ENCODE measurements at regions not wholly inside any gene's neighbourhood (a gene's known extent, or its start where the extent isn't known, plus 50 kb on each side); places are given as distances from the start of the nearest gene placed in this dataset.
A peak's percentile ranks its signal among the peaks of the same experiment; 100 is the strongest.

DNA sequence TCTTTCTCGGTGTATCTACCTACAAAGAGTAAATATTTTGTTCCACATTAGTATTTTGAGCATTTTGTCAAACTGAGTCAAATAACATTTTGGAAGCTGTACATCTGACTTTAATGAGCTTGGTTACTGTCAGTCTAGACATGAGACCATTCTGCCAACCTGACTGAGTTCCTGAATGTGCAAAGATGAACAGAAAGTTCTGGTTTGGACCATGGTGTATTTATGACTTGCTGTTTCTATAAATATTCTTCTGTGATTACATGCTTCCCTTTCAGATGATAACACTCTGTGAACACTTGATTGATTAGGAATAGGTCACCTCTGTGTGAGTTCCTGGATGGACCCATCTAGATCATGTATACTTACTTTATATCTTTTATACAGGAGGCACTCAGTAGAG, 827.8 kb downstream of the VRK1 start:
- no peak for DNase-seq

DNA sequence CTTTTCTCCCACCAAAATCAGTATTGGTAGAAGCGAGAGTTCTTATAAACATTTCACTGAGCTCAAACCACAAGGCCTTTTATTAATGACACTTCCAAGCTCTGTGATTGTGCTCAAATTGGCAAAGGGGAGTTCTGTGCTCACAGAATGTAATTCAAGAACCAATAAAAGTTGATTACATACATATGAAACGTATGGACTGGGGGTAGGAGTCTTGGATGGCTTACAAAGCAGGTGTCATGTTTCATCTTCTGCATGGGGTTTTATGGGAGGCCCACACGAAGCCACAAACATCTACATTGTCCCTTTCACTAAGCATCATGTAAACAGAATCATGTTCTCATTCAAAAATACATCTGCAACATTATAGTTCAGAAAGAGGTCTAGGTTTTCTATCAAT, 828.3 kb downstream of the VRK1 start:
- DNase-seq = peak; percentile 21 to 32

DNA sequence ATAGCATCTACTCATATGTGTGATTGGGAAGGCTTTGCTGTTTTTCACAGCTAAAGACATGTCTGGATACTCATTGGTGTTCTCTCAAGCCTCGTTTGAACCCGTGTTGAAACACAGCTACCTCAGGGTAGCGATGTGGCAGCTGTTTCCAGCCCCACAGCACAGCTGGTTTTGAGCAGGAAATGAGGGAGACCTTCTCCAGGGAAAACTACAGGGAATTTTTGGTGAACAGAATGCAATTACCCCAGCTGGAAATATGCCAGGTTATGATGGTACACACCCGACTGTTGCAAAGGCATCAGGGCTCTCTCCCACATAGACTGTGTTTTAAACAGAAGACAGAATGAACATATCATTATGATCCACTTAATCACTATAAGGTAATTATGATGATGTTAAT, 828.9 kb downstream of the VRK1 start:
- no peak for DNase-seq

DNA sequence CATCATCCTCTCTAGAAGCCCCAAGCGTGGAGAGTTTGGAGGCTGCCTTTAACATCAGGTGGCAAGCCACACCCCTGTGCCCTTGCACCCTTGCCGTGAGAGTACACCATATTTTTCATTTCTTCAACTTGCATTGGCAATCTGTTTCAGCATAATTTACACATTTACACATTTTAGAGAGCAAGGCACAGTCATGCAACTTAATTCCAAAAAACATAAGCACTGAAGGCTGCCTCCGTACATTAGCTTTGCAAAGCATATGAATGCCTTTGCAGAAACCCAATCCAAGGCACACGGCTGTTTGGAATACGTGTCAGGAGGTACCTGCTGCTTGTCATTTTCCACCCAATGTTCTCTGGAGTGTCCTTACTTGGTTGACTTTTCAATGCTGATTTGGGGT, 833.1 kb downstream of the VRK1 start:
- DNase-seq = no peak

DNA sequence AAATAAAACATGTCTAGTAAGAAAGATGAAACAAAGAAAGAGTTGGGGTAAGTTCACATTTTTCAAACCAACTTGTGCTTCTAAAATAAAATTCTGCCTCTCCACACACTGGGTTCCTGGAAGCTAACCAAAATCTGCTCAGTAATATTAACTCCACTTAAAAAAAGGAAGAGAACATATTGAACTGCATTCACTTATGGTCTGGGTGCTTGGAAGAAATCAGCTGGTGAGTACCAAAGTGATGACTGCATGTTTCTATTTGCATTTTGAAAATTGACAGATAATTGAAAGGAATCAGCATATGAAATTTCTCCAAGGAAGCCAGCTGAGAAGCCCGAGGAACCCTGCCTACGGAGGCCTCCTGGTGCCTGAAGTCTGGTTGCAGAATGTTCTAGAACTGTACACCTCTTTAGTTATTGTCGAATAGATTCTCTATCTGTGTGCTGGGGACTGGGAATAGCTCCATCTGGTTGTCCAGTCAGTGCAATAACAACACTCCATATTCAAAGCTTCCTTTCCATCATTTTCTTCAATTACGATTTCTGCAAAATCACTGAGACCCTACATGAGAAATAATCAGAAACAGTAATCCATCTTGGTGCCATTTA, 836.1 kb downstream of the VRK1 start:
- DNase-seq = no peak

DNA sequence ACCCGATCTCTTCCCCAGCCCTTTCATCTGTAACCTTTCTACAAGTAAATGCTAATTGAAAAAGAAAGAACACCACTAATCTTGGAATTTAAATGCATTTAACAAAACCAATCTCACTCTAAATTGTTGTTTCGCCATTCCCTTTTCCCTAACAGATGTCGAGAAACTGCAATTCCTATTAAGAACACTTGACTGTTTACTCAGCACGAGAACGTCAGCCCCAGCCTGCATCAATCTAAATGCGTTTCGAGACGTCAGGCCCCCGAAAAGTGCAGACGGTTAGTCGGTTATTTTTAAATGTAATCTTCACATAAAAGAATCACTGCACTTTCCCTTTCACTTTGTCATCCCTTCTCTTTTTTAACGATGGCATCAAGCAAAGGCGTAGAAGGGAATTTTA, 837.6 kb downstream of the VRK1 start:
- no peak for DNase-seq

DNA sequence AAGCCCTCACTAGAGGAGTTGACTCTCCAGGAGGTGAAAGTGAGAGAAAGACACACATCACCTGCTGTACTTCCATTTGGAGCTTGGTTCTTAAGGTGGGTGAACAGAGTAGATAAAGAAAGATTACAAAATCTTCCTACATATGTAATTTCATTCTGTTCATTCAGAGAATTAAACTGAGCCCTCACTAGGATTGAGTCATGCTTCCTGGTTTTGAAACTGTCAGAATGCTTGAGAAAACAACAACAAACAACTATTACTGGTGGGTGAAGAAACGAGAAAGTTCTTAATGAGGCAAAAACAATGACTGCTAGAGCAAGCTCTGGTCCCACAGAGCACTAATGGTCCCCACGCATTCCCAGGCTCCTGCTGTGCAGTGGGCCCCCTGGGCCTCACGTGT, 841.7 kb downstream of the VRK1 start:
- no peak for DNase-seq

DNA sequence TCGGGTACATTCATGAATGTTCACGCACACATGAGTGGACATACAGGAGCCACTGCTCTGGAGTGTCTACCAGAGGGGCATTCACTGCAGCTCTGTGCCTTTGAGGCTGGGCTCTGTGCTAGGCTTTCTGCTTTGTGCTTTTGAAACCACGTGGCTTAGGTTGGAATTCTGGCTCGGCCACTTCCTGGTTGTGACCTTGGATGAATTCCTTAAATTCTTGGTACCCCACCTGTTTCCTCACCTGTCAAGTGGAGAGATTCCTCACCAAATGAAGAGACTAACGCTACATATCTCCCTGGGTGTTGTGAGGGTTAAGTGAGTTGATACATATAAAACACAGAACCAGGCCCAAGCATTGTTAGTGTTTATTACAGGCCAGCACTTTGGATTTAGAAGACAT, 842.8 kb downstream of the VRK1 start:
- no peak for DNase-seq

DNA sequence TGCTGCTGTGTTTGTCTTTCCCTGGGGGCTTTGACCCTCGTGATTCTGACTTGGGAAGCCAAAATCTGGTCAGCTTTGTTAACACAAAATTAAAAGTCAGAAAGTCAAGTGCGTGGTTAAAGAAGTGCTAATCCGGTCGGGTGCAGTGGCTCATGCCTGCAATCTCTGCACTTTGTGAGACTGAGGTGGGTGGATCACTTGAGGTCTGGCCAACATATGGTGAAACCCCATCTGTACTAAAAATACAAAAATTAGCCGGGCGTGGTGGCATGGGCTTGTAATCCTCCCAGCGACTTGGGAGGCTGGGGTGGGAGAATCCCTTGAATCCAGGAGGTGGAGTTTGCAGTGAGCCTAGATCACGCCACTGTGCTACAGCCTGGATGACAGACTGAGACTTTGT, 844.6 kb downstream of the VRK1 start:
- DNase-seq = no peak

DNA sequence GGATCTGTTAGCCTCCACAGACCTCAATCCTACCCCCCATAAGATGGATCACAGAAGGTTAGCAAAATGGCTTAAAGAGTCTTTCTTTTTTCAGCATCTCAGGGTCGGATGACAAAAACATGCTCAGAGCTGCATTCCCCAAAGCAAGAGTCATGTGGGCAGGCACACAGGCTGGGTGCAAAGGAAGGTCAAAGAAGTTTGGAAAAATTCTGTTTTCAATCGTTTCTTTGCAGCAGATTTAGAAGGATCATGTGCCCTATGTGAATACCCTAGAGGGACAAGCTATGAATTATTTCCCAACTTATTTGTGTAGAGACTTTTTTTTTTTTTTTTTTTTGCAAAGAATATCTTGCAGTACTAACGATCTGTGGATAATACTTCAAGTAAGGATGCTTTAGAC, 845.4 kb downstream of the VRK1 start:
- no peak for DNase-seq

DNA sequence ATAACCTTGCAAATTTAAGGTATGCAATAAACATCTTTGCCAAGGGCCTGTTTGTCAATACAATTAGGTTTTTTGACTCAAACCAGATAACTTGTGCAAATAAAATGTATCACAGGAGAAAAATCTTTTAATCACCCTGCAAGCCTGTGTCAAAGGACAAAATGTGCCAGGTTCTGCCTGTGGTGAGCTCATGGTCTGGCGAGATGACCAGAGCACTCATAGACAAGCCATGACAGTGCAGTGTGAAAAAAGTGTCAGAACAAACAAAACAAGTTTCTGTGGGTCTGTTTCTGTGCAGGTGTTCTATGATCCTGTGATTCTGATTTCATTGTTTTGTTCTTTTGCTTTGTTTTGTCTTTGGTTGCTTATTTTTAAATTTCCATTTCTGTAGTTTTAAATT, 847.2 kb downstream of the VRK1 start:
- DNase-seq = no peak

DNA sequence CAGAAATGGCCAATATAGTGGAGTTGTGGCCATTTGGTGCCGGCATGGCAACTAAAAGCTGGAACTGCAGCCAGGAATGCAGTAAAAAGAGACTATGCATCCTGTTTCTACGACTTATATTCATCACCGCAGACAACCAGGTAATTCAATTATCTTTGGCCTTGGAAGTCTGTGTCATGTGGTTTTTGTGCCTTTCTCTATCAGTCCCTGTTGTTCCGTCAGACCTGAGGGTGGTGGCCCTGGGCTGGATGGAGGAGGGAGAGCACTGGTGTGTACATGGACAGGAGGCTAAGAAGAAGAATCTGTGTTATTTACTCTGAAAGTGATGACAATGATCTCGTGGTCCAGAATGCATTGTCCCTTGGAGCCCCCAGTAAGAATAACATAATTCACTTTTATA, 852.6 kb downstream of the VRK1 start:
- no peak for DNase-seq

DNA sequence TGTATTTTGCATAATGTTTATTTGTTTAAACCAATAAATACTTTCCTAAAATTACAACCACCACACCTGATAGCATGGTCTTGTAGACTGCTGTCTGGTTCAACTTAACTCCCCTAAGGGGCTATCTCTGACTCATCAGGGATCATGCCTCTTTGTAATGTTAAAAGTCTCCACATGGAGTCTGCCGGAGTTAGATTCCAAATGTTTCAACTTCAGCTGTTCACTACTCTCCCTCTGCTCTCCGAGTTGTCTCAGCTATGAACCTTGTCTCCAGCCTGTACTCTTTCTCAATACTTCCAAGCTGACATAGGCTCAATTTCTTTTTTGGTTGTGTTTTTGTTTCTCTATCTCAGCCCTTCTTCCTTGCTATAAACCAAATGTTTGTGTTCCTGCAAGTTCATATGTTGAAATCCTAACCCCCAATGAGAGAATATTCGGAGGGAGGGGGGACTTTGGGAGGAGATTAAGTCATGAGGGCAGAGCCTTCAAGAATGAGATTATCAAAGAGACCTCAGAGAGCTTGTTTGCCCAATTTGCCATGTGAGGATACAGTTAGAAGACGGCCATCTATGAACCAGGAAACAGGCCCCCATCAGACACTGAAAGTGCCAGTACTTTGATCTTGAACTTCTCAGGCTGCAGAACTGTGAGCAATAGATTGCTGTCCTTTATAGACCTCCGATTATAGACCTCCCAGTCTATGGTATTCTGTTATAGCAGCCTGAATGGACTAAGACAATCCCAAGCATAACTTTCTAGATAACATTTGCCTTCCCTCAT, 858.2 kb downstream of the VRK1 start:
- peak; percentile 7 to 27 for DNase-seq

DNA sequence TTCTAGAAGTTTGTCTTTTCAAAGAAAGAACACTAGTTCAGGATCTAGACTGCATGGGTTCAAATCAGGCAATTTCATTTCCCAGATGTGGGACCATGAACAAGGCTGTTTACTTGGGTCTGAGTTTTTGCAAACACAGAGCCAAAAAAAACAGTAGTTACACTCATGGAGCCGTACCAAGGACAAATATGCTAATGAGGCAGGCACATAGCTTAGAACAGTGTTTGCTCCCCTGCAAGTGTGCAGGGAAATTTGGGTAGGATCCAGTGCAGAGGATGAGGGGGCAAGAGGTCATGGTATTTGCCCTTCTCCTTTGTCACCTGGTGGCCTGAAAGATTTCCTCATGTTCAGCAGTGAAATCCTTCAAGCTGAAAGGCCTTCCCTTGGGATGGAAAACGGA, 860.4 kb downstream of the VRK1 start:
- no peak for DNase-seq

DNA sequence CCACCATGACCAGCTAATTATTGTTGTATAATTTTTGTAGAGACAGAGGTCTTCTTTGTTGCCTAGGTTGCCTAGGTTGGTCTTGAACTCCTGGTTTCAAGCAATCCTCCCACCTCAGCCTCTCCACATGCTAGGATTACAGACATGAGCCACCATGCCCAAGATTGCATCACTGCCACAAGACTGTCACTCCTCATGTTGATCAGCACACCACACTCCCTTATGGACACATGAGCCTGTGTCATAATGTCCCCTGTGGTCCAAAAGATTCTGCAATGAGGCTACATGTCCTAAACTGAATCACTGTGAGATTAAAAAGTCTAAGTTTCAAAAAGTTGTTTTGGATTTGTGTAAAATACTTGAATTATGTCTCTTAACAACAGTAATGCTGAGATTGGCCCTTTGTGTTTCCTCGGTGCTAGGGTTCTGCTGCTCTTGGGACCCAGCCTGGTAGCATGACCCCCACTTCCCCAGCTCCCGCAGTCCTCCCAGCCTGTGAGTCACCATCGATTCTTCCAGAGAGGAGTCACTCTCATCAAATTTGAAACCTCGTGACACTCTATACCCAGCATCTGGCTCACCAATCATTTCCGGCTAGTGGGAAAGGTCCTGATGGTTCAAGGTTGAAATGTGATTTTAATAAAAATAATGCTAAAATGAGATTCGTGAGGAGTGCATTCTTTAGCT, 890.9 kb downstream of the VRK1 start:
- DNase-seq = no peak

DNA sequence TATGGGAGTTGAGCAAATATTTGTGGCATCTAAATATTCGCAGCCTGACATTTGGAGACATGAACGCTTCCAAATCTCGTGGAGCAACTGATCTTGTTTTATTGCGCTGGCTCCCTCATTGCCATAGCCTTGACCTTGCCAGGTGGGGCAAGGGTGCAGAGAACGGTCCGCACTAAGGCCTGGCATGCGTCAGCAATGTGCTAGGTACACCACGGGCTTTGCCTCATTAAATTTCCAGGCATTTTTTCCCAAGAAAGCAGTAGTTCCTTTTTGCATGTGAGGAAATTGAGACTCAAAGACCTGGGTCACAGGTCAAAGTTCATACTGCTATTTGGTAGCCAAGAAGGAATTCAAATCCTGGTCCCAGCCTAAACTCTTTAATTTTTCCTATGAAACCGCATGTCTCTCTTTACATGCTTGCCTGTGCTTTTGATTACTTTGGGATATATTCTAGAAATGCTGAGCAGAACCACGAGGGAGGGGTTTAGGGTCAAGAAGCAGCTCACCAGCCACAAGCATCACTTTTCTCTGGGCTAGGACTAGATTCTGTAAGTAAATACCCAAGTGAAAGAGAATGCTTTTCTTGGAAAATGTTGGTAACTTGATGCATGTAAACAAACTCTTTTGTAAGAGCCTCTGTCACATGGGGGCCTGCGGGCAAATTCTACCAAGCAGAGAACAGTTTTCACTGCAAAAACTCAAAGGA, 891.6 kb downstream of the VRK1 start:
- DNase-seq = no peak

DNA sequence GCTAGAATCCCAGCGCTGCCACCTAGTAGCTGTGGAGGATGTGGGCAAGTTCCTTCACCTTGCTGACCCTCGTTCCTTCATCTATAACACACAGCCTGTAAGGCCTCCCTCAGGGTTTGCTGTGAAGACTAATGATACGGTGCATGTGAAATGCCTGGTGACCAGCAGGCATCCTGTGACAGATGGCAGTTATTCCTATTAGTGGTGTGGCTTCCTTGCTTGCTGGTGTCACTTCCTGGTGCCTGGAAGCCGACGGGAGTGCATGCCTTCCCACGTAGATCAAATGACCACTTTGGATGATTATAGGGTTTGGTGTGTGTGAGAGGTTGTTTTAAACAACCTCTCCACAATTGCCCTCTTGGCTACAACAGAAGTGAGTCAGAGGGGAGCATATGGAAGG, 894.9 kb downstream of the VRK1 start:
- DNase-seq = no peak

DNA sequence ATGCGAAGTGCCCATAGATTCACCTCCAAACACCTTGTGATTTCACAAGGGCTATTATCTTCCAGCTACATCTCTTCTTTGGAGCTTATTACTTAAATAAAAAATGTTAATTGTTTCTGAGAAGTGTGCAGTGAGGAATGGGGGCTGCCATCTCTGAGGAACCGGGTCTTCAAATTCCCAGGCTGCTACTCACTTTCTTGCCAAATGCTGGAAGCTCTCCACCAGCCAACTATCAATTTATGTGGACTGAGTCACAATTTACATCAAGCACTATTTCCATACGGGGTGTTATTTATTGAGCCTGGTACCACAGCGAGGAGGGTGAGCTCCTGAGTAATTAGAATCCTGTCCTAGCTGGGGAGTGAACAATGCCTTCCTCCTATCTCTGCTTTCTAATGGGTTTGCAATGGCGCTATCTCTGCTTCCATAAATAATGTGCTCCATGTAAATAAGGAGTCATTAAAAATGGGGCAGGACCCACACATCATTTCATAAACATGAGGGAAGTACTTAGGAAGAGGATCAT, 898.3 kb downstream of the VRK1 start:
- DNase-seq = peak; percentile 62 to 66

DNA sequence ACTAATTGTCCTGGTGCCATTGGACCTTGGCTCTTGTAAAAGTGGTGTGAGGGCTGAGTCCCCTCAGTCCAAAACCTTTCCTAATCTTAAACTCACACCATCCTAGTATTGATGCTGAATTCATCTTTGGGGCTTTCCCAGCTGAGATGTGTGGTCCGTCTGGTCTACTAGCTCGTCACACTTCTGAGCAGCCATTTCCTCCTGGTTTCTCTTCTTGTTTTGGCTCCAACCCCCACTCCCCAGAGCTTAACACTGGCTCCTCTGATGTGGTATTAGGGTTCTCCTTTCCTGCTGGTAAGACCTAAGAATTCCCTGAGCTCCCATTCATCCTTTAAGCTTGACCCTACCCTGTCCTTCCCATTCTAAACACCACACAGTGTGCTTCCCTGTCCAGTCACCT, 900.6 kb downstream of the VRK1 start:
- DNase-seq = no peak

DNA sequence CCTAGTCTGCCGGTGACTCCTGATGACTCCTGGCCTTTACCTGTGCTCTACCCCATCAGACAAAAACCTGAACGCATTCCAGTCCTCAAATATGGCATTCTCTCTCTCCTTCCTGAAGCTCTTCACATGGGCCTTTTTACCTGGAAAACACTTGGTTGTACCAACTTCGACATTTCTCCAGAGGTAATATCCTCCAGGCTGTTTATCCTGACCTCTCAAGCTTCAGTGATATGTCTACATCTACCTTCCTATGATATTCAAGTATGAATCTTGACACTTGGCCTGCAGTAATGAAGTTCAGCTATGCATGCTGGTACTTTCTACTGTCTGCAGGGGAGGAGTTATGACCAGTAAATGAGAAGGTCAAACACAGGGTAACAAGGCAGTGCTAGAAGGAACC, 901.8 kb downstream of the VRK1 start:
- DNase-seq = no peak

DNA sequence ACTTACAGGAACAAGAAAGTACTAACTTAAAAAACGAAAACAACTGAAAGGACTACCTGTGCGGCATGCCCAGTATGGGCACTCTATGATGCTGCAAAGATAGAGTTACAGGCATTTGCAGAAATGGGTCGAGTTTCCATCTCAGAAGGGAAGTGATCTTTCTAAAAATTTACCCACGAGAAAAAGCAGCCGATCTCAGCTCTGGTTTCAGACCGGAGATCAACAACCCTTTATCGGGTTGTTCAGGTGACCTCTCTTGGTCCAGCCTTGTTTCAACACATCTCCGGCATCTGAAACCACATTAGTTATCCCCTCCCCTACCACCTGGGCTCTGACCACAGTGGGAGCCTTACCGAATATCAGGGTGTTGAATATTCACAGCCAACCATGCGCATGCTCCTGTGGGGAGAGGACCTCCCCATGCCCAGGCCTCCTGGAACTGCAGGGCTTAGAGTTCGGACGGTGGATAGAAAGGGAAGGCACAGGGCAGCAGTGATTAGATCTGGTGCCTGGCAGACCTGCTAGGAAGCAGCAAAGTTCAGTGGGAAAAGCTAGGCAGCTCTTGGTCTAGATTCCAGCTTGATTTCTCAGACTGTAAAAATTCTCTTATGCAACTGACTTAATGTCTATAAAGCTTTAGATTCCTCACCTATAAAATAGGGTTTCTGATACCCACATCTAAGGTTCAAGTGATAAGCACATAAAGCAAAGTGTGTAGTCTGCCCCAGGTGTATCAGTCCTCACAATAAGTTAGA, 906.0 kb downstream of the VRK1 start:
- no peak for DNase-seq

DNA sequence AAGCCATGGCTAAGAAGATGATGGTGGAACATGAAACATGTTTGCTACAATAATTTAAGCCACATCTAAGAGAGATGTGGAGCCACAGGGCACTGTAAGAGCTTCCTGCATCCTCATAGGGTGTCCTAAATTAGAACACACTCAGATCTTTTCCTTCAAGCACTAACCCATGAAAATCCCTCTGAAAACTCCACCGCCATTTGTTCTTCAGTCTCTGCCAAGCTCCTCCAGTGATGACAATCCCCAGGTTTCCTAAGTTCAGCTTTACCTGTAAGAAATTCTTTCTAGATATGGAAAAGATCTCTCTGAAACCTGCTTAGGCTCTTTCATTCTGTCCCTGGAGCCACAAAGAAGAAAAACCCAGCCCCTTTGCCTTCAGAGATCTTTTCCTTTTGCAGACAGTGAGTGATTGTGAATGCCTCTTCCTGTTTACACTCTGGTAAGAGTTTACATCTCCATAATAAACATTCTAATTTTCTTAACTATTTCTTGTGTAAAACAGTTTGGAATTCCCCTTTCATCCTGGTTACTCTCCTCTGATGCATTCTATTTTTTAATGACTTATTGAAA, 907.2 kb downstream of the VRK1 start:
- no peak for DNase-seq
